IPS-18a (cell line): ENCODE measurements at regions not wholly inside any gene's neighbourhood (a gene's known extent, or its start where the extent isn't known, plus 50 kb on each side); places are given as distances from the start of the nearest gene placed in this dataset.

ENCODE experiments used
- H3K27ac ChIP-seq: one replicate; pipeline ENCODE4 v1.5.1; 2013; ENCODE audit warnings: low read length
- H3K27me3 ChIP-seq: one replicate; pipeline ENCODE4 v1.6.1; 2013; ENCODE audit warnings: mild to moderate bottlenecking, low read length; ENCODE audit not compliant: control insufficient read depth, insufficient read depth
- H3K36me3 ChIP-seq: one replicate; pipeline ENCODE4 v1.6.1; 2013; ENCODE audit warnings: low read depth, low read length; ENCODE audit not compliant: control insufficient read depth
- H3K4me1 ChIP-seq: one replicate; pipeline ENCODE4 v1.6.1; 2013; ENCODE audit warnings: low read depth, low read length; ENCODE audit not compliant: control insufficient read depth
- H3K4me3 ChIP-seq: one replicate; pipeline ENCODE4 v1.5.1; 2013; ENCODE audit warnings: low read length
- H3K9ac ChIP-seq: one replicate; pipeline ENCODE4 v1.6.1; 2013; ENCODE audit warnings: mild to moderate bottlenecking, low read length, moderate library complexity
- H3K9me3 ChIP-seq: one replicate; pipeline ENCODE4 v1.6.1; 2013; ENCODE audit warnings: low read depth, low read length; ENCODE audit not compliant: control insufficient read depth

GRCh38 chr6:40957616-40958492 is 81.2 kb downstream of the UNC5CL start:
- Histone ChIP-seq H3K4me1 (no peaks in the 10 kb centered on the region), H3K9me3 (no peaks in the 10 kb centered on the region), H3K9ac (no peak overlapping the region), H3K36me3 (no peaks in the 10 kb centered on the region), H3K4me3 (no peak overlapping the region), H3K27ac (no peak overlapping the region), H3K27me3 (no peaks in the 10 kb centered on the region)

- H3K9me3 ChIP-seq, result no peaks in the 10 kb centered on the region
- no peaks in the 10 kb centered on the region for H3K4me1 ChIP-seq
Measured at GRCh38 chr6:40956936-40957335, 82.1 kb downstream of the UNC5CL start.

GRCh38 chr6:40955178-40955545 is 83.9 kb downstream of the UNC5CL start:
- Histone ChIP-seq H3K27me3 (no peaks in the 10 kb centered on the region), H3K9me3 (no peaks in the 10 kb centered on the region), H3K36me3 (no peaks in the 10 kb centered on the region), H3K27ac (no peak overlapping the region), H3K4me3 (no peak overlapping the region), H3K4me1 (peaks cover 17% of the 10 kb centered on the region), H3K9ac (no peak overlapping the region)

More at GRCh38 chr6:40956936-40957335, 82.1 kb downstream of the UNC5CL start:
- Histone ChIP-seq H3K27me3 (no peaks in the 10 kb centered on the region), H3K9ac (no peak overlapping the region), H3K4me3 (no peak overlapping the region), H3K27ac (no peak overlapping the region), H3K36me3 (no peaks in the 10 kb centered on the region)

GRCh38 chr6:40954446-40955177 is 84.4 kb downstream of the UNC5CL start:
- Histone ChIP-seq H3K27ac (no peak overlapping the region), H3K4me1 (peaks cover 22% of the 10 kb centered on the region), H3K27me3 (no peaks in the 10 kb centered on the region), H3K9me3 (no peaks in the 10 kb centered on the region), H3K9ac (no peak overlapping the region), H3K36me3 (no peaks in the 10 kb centered on the region), H3K4me3 (no peak overlapping the region)

GRCh38 chr6:40953486-40953885 is 85.5 kb downstream of the UNC5CL start:
- no peak overlapping the region for H3K27ac ChIP-seq
- H3K9me3 ChIP-seq, result no peaks in the 10 kb centered on the region
- H3K4me3 ChIP-seq, result no peak overlapping the region

GRCh38 chr6:40950986-40951698 is 87.9 kb downstream of the UNC5CL start:
- Histone ChIP-seq H3K4me3 (no peak overlapping the region), H3K9ac (no peak overlapping the region), H3K27me3 (no peaks in the 10 kb centered on the region), H3K36me3 (no peaks in the 10 kb centered on the region), H3K9me3 (no peaks in the 10 kb centered on the region), H3K27ac (no peak overlapping the region), H3K4me1 (peaks cover 44% of the 10 kb centered on the region)

More at GRCh38 chr6:40953486-40953885, 85.5 kb downstream of the UNC5CL start:
- Histone ChIP-seq H3K9ac (no peak overlapping the region), H3K36me3 (no peaks in the 10 kb centered on the region), H3K27me3 (no peaks in the 10 kb centered on the region), H3K4me1 (peaks cover 33% of the 10 kb centered on the region)

- Histone ChIP-seq H3K27me3 (no peaks in the 10 kb centered on the region), H3K4me1 (peaks cover 44% of the 10 kb centered on the region), H3K27ac (no peak overlapping the region), H3K36me3 (no peaks in the 10 kb centered on the region), H3K9ac (no peak overlapping the region), H3K9me3 (no peaks in the 10 kb centered on the region), H3K4me3 (no peak overlapping the region)
Measured at GRCh38 chr6:40948570-40948969, 90.5 kb downstream of the UNC5CL start.

GRCh38 chr6:40947876-40948526 is 91.0 kb downstream of the UNC5CL start:
- H3K9ac ChIP-seq, result no peak overlapping the region
- H3K27me3 ChIP-seq, result no peaks in the 10 kb centered on the region
- peaks cover 44% of the 10 kb centered on the region for H3K4me1 ChIP-seq
- H3K9me3 ChIP-seq, result no peaks in the 10 kb centered on the region
- H3K36me3 ChIP-seq, result no peaks in the 10 kb centered on the region
- H3K4me3 ChIP-seq, result no peak overlapping the region
- no peak overlapping the region for H3K27ac ChIP-seq

GRCh38 chr6:40946738-40947301 is 92.2 kb downstream of the UNC5CL start:
- H3K9me3 ChIP-seq, result no peaks in the 10 kb centered on the region
- H3K27ac ChIP-seq, result no peak overlapping the region
- no peaks in the 10 kb centered on the region for H3K27me3 ChIP-seq
- H3K36me3 ChIP-seq, result no peaks in the 10 kb centered on the region
- H3K9ac ChIP-seq, result no peak overlapping the region
- no peak overlapping the region for H3K4me3 ChIP-seq
- H3K4me1 ChIP-seq, result peaks cover 44% of the 10 kb centered on the region

- H3K27ac ChIP-seq, result no peak overlapping the region
- no peak overlapping the region for H3K4me3 ChIP-seq
- H3K27me3 ChIP-seq, result no peaks in the 10 kb centered on the region
- H3K9ac ChIP-seq, result no peak overlapping the region
- H3K36me3 ChIP-seq, result no peaks in the 10 kb centered on the region
- H3K4me1 ChIP-seq, result no peaks in the 10 kb centered on the region
- H3K9me3 ChIP-seq, result no peaks in the 10 kb centered on the region
Measured at GRCh38 chr6:40937491-40937890, 101.5 kb downstream of the UNC5CL start.

GRCh38 chr6:40936818-40937251 is 102.2 kb downstream of the UNC5CL start:
- H3K27me3 ChIP-seq, result no peaks in the 10 kb centered on the region
- no peak overlapping the region for H3K27ac ChIP-seq
- no peak overlapping the region for H3K9ac ChIP-seq
- H3K9me3 ChIP-seq, result no peaks in the 10 kb centered on the region
- no peaks in the 10 kb centered on the region for H3K36me3 ChIP-seq
- H3K4me1 ChIP-seq, result no peaks in the 10 kb centered on the region
- H3K4me3 ChIP-seq, result no peak overlapping the region
